Trophoblast cell (in vitro differentiated cells and primary cell): ENCODE measurements at regions not wholly inside any gene's neighbourhood (a gene's known extent, or its start where the extent isn't known, plus 50 kb on each side); places are given as distances from the start of the nearest gene placed in this dataset.
"Not testable (repeated sequence)": the region's sequence is repeated elsewhere in the genome, so short reads cannot be mapped to it uniquely, and the experiment has no call there.

Source experiments
- DNase-seq, 2 donors: peaks; one replicate each; pipeline ENCODE4 v3.0.0-alpha.2; 2016
- H2AFZ ChIP-seq: 2 replicates; pipeline ENCODE4 v1.6.1; 2013; ENCODE audit warnings: low read length, moderate library complexity, mild to moderate bottlenecking; ENCODE audit not compliant: insufficient read depth, poor library complexity
- H2AK5ac ChIP-seq: 2 replicates; pipeline ENCODE4 v1.6.1; 2013; ENCODE audit warnings: mild to moderate bottlenecking, low read length
- H2BK120ac ChIP-seq: 2 replicates; pipeline ENCODE4 v1.6.1; 2013; ENCODE audit warnings: low read length, mild to moderate bottlenecking, moderate library complexity; ENCODE audit not compliant: insufficient read depth, poor library complexity
- H2BK12ac ChIP-seq: 2 replicates; pipeline ENCODE4 v1.6.1; 2013; ENCODE audit warnings: mild to moderate bottlenecking, low read length, moderate library complexity
- H2BK5ac ChIP-seq: 2 replicates; pipeline ENCODE4 v1.6.1; 2013; ENCODE audit warnings: low read length, low read depth, moderate library complexity, mild to moderate bottlenecking; ENCODE audit not compliant: poor library complexity
- H3K14ac ChIP-seq: 2 replicates; pipeline ENCODE4 v1.6.1; 2013; ENCODE audit warnings: mild to moderate bottlenecking, low read length
- H3K18ac ChIP-seq: 2 replicates; pipeline ENCODE4 v1.6.1; 2013; ENCODE audit warnings: mild to moderate bottlenecking, low read length
- H3K23ac ChIP-seq: 2 replicates; pipeline ENCODE4 v1.6.1; 2013; ENCODE audit warnings: low read length
- H3K27ac ChIP-seq: 2 replicates; pipeline ENCODE4 v1.5.1; 2013; ENCODE audit warnings: low read depth, mild to moderate bottlenecking, inconsistent platforms, low read length, moderate library complexity
- H3K27me3 ChIP-seq: 2 replicates; pipeline ENCODE4 v1.6.1; 2013; ENCODE audit warnings: inconsistent platforms, mild to moderate bottlenecking, low read length, moderate library complexity; ENCODE audit not compliant: insufficient read depth
- H3K36me3 ChIP-seq, 2 experiments: 1 replicate in 1 of 2; 2 replicates in 1 of 2; pipeline ENCODE4 v1.6.1; 2013; ENCODE audit warnings: low read length in 2 of 2, mild to moderate bottlenecking in 2 of 2, moderate library complexity in 1 of 2; ENCODE audit not compliant: insufficient read depth in 2 of 2, control insufficient read depth in 1 of 2
- H3K4ac ChIP-seq: 2 replicates; pipeline ENCODE4 v1.6.1; 2013; ENCODE audit warnings: low read depth, mild to moderate bottlenecking, low read length, moderate library complexity
- H3K4me1 ChIP-seq, 2 experiments: 1 replicate in 1 of 2; 2 replicates in 1 of 2; pipeline ENCODE4 v1.6.1; 2013; ENCODE audit warnings: low read length in 2 of 2, mild to moderate bottlenecking in 2 of 2, moderate library complexity in 1 of 2; ENCODE audit not compliant: insufficient read depth in 2 of 2, control insufficient read depth in 1 of 2
- H3K4me2 ChIP-seq: 2 replicates; pipeline ENCODE4 v1.6.1; 2013; ENCODE audit warnings: inconsistent platforms, mild to moderate bottlenecking, low read length, moderate library complexity
- H3K4me3 ChIP-seq: 2 replicates; pipeline ENCODE4 v1.5.1; 2013; ENCODE audit warnings: mild to moderate bottlenecking, low read depth, low read length, inconsistent platforms
- H3K79me1 ChIP-seq: one replicate; pipeline ENCODE4 v1.6.1; 2013; ENCODE audit warnings: low read length
- H3K79me2 ChIP-seq: 2 replicates; pipeline ENCODE4 v1.6.1; 2013; ENCODE audit warnings: low read length, mild to moderate bottlenecking; ENCODE audit not compliant: control insufficient read depth, insufficient read depth, poor library complexity
- H3K9ac ChIP-seq: 2 replicates; pipeline ENCODE4 v1.6.1; 2013; ENCODE audit warnings: mild to moderate bottlenecking, low read length
- H3K9me3 ChIP-seq: 2 replicates; pipeline ENCODE4 v1.6.1; 2013; ENCODE audit warnings: low read depth, mild to moderate bottlenecking, control low read depth, inconsistent platforms, low read length; ENCODE audit not compliant: insufficient read depth
- H4K12ac ChIP-seq: 2 replicates; pipeline ENCODE4 v1.6.1; 2013; ENCODE audit warnings: low read depth, mild to moderate bottlenecking, low read length, moderate library complexity
- H4K8ac ChIP-seq: 2 replicates; pipeline ENCODE4 v1.6.1; 2013; ENCODE audit warnings: low read depth, mild to moderate bottlenecking, low read length, moderate library complexity
- H4K91ac ChIP-seq: one replicate; pipeline ENCODE4 v1.6.1; 2013; ENCODE audit warnings: low read depth, mild to moderate bottlenecking, low read length, moderate library complexity
- WGBS: extraction: QIAGEN DNeasy Blood & Tissue Kit; methylation state at CpG from one replicate; pipeline ENCODE4 v1.1.7; 2013; ENCODE audit warnings: missing lambda C conversion rate; ENCODE audit not compliant: insufficient read length, insufficient coverage; ENCODE audit errors: extremely low coverage; 5-methylcytosine and 5-hydroxymethylcytosine counted together

GRCh38 chr3:27599741-27600140 lies 115.6 kb upstream of the SLC4A7 start:
- H4K91ac ChIP-seq, DNase-seq, H3K36me3 ChIP-seq, H3K79me1 ChIP-seq, H2BK12ac ChIP-seq, H3K27ac ChIP-seq, H2AFZ ChIP-seq, H3K18ac ChIP-seq, H3K4me2 ChIP-seq, H3K9ac ChIP-seq, H3K4me1 ChIP-seq, H3K27me3 ChIP-seq, H3K4me3 ChIP-seq, H4K8ac ChIP-seq, H3K23ac ChIP-seq, H2BK120ac ChIP-seq, H3K14ac ChIP-seq, H3K9me3 ChIP-seq, H2AK5ac ChIP-seq, H3K4ac ChIP-seq, H4K12ac ChIP-seq, H3K79me2 ChIP-seq, H2BK5ac ChIP-seq: not testable (repeated sequence)
- no CpG with 5 or more reads among the region's 7 CpGs for WGBS

DNA sequence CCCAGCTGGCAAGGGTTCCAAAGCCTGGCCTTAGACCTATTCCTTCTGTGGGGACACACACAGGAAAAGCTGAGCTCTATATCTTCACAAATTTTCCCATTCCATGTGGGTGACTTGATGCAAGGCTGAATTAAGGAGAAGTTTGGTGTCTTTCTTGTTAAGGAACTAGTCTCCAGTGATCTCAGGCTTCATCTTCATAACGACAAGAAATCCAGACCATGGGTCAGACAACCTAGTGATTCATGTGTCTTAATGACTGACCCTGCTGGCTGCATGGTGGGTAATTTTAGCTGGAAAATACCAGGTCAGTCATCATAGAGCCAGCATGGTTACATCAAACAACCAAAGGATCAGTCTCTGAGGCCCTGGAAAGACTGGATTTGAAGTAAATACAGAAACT lies 112.7 kb upstream of the SLC4A7 start:
- Histone ChIP-seq H2AFZ (no peak overlapping the region), H3K79me1 (no peaks in the 10 kb centered on the region), H2AK5ac (no peak overlapping the region), H3K27me3 (no peaks in the 10 kb centered on the region), H2BK120ac (no peak overlapping the region), H4K8ac (no peak overlapping the region), H3K27ac (no peak overlapping the region), H3K9me3 (no peaks in the 10 kb centered on the region), H3K36me3 (no peaks in the 10 kb centered on the region), H4K91ac (no peak overlapping the region), H3K9ac (no peak overlapping the region), H3K79me2 (no peaks in the 10 kb centered on the region), H4K12ac (no peak overlapping the region), H2BK5ac (no peak overlapping the region), H3K4me3 (no peak overlapping the region), H2BK12ac (no peak overlapping the region), H3K18ac (no peak overlapping the region), H3K4me1 (peaks cover 0 to 2% of the 10 kb centered on the region in 2 experiments), H3K23ac (no peak overlapping the region), H3K4me2 (no peak overlapping the region), H3K14ac (no peak overlapping the region), H3K4ac (no peak overlapping the region)
- DNase-seq: peak; percentile 87 to 94
- WGBS: no CpG with 5 or more reads among the region's 1 CpG

- Histone ChIP-seq H2BK5ac (no peak overlapping the region), H3K27me3 (no peaks in the 10 kb centered on the region), H3K14ac (no peak overlapping the region), H3K4me2 (no peak overlapping the region), H3K23ac (no peak overlapping the region), H3K18ac (no peak overlapping the region), H3K9me3 (no peaks in the 10 kb centered on the region), H2BK120ac (no peak overlapping the region), H3K36me3 (no peaks in the 10 kb centered on the region), H3K9ac (no peak overlapping the region), H3K4me1 (peaks cover 0 to 2% of the 10 kb centered on the region in 2 experiments), H2AFZ (no peak overlapping the region), H3K4me3 (no peak overlapping the region), H2AK5ac (no peak overlapping the region), H4K91ac (no peak overlapping the region), H4K12ac (no peak overlapping the region), H3K79me1 (no peaks in the 10 kb centered on the region), H3K4ac (no peak overlapping the region), H4K8ac (no peak overlapping the region), H3K27ac (no peak overlapping the region), H2BK12ac (peak overlapping the region; percentile 64), H3K79me2 (no peaks in the 10 kb centered on the region)
- peak in 1 of 2 donors; percentile 38 for DNase-seq
- no CpG with 5 or more reads among the region's 3 CpGs for WGBS
Observed at GRCh38 chr3:27596334-27596841, 112.2 kb upstream of the SLC4A7 start.

DNA sequence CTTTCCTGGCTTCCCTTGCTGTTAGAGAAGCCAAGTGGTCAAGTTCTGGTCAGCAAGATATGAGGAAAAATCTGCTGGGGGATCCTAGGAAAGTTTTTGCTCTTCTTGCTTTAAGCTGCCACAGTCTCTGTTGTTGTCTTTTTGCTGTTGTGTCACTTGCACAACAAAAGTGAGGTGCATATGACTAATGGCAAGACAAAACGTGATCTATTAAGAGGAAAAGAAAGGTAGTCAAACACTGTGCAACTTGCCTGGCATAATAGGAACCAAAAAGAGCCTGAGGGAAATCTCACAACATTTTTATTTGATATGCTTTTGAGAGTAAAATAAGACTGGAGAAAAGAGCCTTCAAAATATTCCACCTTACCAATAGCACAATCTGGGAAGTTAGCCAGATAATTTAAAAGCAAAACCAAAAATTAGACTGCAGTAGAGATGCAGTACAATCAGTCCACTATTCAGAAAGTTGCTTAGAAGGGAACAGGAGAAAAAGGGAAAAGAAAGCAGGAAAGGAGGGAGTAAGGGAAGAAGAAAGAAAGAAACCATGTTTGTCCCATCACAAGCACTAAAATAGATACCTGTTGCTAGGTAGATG lies 110.0 kb upstream of the SLC4A7 start:
- Histone ChIP-seq H2AFZ (no peak overlapping the region), H4K91ac (no peak overlapping the region), H3K27me3 (no peaks in the 10 kb centered on the region), H3K79me2 (no peaks in the 10 kb centered on the region), H2BK12ac (no peak overlapping the region), H2BK120ac (no peak overlapping the region), H3K9ac (no peak overlapping the region), H3K4me3 (no peak overlapping the region), H3K4me2 (no peak overlapping the region), H3K14ac (no peak overlapping the region), H3K4ac (no peak overlapping the region), H4K12ac (no peak overlapping the region), H3K79me1 (no peaks in the 10 kb centered on the region), H2AK5ac (no peak overlapping the region), H3K27ac (no peak overlapping the region), H3K18ac (no peak overlapping the region), H3K23ac (no peak overlapping the region), H3K9me3 (no peaks in the 10 kb centered on the region), H3K36me3 (no peaks in the 10 kb centered on the region), H3K4me1 (peaks cover 0 to 2% of the 10 kb centered on the region in 2 experiments), H2BK5ac (no peak overlapping the region), H4K8ac (no peak overlapping the region)
- no CpG with 5 or more reads among the region's 1 CpG for WGBS
- DNase-seq: no peak
